ENCODE measurements at regions not wholly inside any gene's neighbourhood (a gene's known extent, or its start where the extent isn't known, plus 50 kb on each side); places are given as distances from the start of the nearest gene placed in this dataset.
"Not testable (repeated sequence)": the region's sequence is repeated elsewhere in the genome, so short reads cannot be mapped to it uniquely, and the experiment has no call there.

DNA sequence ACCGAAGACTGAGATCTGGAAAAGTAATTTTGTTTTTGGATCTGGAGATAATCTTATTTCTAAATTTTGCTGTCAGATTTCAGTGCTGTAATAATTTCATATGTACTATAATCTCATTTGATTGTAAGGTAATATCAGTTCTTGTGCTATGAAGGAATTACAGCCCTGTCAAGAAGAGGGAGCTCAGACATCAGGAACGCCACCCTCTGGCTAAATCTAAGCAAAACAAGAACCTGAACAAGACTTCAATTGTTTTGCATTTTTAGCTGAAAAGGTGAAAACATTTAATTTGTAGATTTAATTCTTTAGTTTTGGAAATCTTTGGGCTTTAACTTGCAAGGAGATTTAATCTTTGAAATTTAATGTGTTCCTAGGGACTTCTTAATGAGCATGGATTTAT is 525.4 kb upstream of the HS3ST1 start:
- no peak overlapping the region for H3K27ac ChIP-seq (ENCODE audit: low read length)
- TF ChIP-seq EZH2phosphoT487 (IDR thresholded peaks at IDR 0.05; ENCODE audit: low read depth): no peak
- TF ChIP-seq, protein P1, sequence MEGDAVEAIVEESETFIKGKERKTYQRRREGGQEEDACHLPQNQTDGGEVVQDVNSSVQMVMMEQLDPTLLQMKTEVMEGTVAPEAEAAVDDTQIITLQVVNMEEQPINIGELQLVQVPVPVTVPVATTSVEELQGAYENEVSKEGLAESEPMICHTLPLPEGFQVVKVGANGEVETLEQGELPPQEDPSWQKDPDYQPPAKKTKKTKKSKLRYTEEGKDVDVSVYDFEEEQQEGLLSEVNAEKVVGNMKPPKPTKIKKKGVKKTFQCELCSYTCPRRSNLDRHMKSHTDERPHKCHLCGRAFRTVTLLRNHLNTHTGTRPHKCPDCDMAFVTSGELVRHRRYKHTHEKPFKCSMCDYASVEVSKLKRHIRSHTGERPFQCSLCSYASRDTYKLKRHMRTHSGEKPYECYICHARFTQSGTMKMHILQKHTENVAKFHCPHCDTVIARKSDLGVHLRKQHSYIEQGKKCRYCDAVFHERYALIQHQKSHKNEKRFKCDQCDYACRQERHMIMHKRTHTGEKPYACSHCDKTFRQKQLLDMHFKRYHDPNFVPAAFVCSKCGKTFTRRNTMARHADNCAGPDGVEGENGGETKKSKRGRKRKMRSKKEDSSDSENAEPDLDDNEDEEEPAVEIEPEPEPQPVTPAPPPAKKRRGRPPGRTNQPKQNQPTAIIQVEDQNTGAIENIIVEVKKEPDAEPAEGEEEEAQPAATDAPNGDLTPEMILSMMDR (IDR thresholded peaks at IDR 0.05; ENCODE audit: low read depth, low read length): peak; percentile 70
- H3K9me3 ChIP-seq (ENCODE audit: insufficient read depth, low read length): no peaks in the 10 kb centered on the region

DNA sequence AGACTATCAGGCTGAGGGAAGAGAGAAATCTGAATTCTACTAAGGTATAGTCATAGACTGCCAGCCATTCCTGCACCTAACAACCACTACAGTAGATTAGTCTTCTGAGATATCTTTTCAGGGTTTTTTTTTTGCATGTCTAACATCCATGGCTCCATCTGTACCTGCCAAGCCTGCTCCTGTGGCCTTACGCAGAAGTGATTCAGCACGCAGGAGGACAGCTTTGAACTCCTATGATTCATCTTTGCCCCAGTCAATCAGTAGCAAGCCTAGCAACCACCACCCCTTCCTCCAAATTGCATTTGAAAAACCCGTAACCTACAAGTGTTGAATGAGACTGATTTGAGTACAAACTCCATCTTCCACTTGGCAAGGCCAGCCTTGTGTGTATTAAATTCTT is 520.7 kb upstream of the HS3ST1 start:
- Histone ChIP-seq H3K4me2 (ENCODE audit: low read length) (no peak overlapping the region), H2AFZ (ENCODE audit: low read depth, low read length) (no peak overlapping the region), H3K27ac (ENCODE audit: low read length) (no peak overlapping the region), H4K20me1 (ENCODE audit: insufficient read depth, low read length) (no peaks in the 10 kb centered on the region), H3K79me2 (ENCODE audit: low read length) (no peaks in the 10 kb centered on the region), H3K27me3 (ENCODE audit: low read depth, low read length) (no peaks in the 10 kb centered on the region), H3K4me1 (ENCODE audit: low read length) (no peaks in the 10 kb centered on the region), H3K9me3 (ENCODE audit: insufficient read depth, low read length) (no peaks in the 10 kb centered on the region), H3K4me3 (ENCODE audit: low read length) (no peak overlapping the region), H3K9ac (ENCODE audit: low read length) (no peak overlapping the region), H3K36me3 (replicated peaks; ENCODE audit: low read depth, low read length) (no peaks in the 10 kb centered on the region)
- no peak for TF ChIP-seq EZH2phosphoT487 (IDR thresholded peaks at IDR 0.05; ENCODE audit: low read depth)
- TF ChIP-seq, protein P1 (IDR thresholded peaks at IDR 0.05; ENCODE audit: low read depth, low read length): no peak

More for the DNA sequence above, 525.4 kb upstream of the HS3ST1 start:
- H3K4me3 ChIP-seq (ENCODE audit: low read length): no peak overlapping the region
- H3K9ac ChIP-seq (ENCODE audit: low read length): no peak overlapping the region
- no peaks in the 10 kb centered on the region for H3K36me3 ChIP-seq (replicated peaks; ENCODE audit: low read depth, low read length)
- no peak overlapping the region for H2AFZ ChIP-seq (ENCODE audit: low read depth, low read length)
- H4K20me1 ChIP-seq (ENCODE audit: insufficient read depth, low read length): no peaks in the 10 kb centered on the region
- H3K4me2 ChIP-seq (ENCODE audit: low read length): no peak overlapping the region
- no peaks in the 10 kb centered on the region for H3K27me3 ChIP-seq (ENCODE audit: low read depth, low read length)
- no peaks in the 10 kb centered on the region for H3K4me1 ChIP-seq (ENCODE audit: low read length)
- H3K79me2 ChIP-seq (ENCODE audit: low read length): no peaks in the 10 kb centered on the region

DNA sequence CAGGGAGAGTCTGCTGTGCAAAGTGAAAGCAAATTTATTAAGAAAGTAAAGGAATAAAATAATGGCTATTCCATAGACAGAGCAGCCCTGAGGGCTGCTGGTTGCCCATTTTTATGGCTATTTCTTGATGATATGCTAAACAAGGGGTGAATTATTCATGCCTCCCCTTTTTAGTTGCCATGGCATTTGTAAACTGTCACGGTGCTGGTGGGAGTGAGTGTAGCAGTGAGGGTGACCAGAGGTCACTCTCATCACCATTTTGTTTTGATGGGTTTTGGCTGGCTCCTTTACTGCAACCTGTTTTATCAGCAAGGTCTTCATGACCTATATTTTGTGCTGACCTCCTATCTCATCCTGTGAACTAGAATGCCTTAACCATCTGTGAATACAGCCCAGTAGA is 518.9 kb upstream of the HS3ST1 start:
- H3K27me3 ChIP-seq (ENCODE audit: low read depth, low read length); H3K4me2 ChIP-seq (ENCODE audit: low read length); H3K36me3 ChIP-seq (replicated peaks; ENCODE audit: low read depth, low read length); H3K79me2 ChIP-seq (ENCODE audit: low read length); H3K4me1 ChIP-seq (ENCODE audit: low read length); H2AFZ ChIP-seq (ENCODE audit: low read depth, low read length); H3K9ac ChIP-seq (ENCODE audit: low read length); H3K4me3 ChIP-seq (ENCODE audit: low read length); H3K27ac ChIP-seq (ENCODE audit: low read length); H3K9me3 ChIP-seq (ENCODE audit: insufficient read depth, low read length); H4K20me1 ChIP-seq (ENCODE audit: insufficient read depth, low read length): not testable (repeated sequence)

DNA sequence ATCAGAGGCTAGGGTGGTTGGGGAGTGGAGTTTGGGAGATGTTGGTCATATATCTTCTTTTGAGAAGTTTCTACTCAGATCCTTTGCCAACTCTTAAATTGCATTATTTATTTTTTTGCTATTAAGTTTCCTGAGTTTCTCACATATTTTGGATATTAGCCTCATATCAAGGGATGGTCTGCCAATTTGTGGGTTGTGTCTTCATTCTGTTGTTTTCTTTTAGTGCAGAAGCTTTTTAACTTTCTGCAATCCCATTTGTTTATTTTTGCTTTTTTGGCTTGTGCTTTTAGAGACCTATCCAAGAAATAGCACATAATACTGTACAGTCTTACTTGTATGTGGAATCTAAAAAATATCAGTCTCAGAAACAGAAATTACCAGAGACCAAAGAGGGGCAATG is 509.2 kb upstream of the HS3ST1 start:
- peaks cover 2% of the 10 kb centered on the region; the same call in 1 of the 2 replicates for H3K9me3 ChIP-seq (ENCODE audit: insufficient read depth, low read length)
- H3K27me3 ChIP-seq (ENCODE audit: low read depth, low read length): no peaks in the 10 kb centered on the region
- no peaks in the 10 kb centered on the region for H3K4me1 ChIP-seq (ENCODE audit: low read length)
- H4K20me1 ChIP-seq (ENCODE audit: insufficient read depth, low read length): no peaks in the 10 kb centered on the region
- no peak overlapping the region for H3K27ac ChIP-seq (ENCODE audit: low read length)
- no peak overlapping the region for H3K4me2 ChIP-seq (ENCODE audit: low read length)
- H3K79me2 ChIP-seq (ENCODE audit: low read length): no peaks in the 10 kb centered on the region
- TF ChIP-seq, protein P1 (IDR thresholded peaks at IDR 0.05; ENCODE audit: low read depth, low read length): no peak
- H3K36me3 ChIP-seq (replicated peaks; ENCODE audit: low read depth, low read length): no peaks in the 10 kb centered on the region
- H2AFZ ChIP-seq (ENCODE audit: low read depth, low read length): no peak overlapping the region
- no peak overlapping the region for H3K4me3 ChIP-seq (ENCODE audit: low read length)
- no peak overlapping the region for H3K9ac ChIP-seq (ENCODE audit: low read length)

DNA sequence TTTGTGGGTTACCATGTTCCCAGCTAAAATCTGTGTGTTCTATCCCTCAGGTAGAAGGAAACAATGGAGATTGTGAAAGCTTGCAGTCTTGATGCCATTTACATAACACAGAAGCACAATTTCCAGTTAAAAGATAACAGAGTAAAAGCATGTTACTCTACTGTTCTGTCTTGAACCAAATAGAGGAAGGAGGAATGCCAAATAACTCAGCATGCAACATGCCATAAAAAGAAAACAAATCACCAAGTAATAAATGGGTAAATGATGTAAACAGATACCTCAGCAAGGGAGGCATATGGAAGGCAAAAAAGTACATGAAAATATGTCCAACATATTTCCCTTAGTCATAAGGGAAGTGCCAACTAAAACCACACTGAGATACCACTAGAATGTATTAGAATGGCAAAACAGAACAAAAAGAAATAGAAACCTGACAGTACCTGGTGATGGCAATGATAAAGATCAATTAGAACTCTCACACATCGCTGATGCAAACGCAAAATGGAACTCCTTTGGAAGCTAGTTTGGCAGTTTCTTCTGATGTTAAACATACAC is 502.6 kb upstream of the HS3ST1 start:
- no peak overlapping the region for H3K9ac ChIP-seq (ENCODE audit: low read length)
- peaks cover 19% of the 10 kb centered on the region for H3K4me1 ChIP-seq (ENCODE audit: low read length)
- peaks cover 2% of the 10 kb centered on the region; the same call in 1 of the 2 replicates for H3K9me3 ChIP-seq (ENCODE audit: insufficient read depth, low read length)
- H4K20me1 ChIP-seq (ENCODE audit: insufficient read depth, low read length): no peaks in the 10 kb centered on the region
- H2AFZ ChIP-seq (ENCODE audit: low read depth, low read length): no peak overlapping the region
- H3K27ac ChIP-seq (ENCODE audit: low read length): no peak overlapping the region
- H3K79me2 ChIP-seq (ENCODE audit: low read length): no peaks in the 10 kb centered on the region
- no peak overlapping the region for H3K4me2 ChIP-seq (ENCODE audit: low read length)
- H3K36me3 ChIP-seq (replicated peaks; ENCODE audit: low read depth, low read length): no peaks in the 10 kb centered on the region
- no peak overlapping the region for H3K4me3 ChIP-seq (ENCODE audit: low read length)
- TF ChIP-seq, protein P1 (IDR thresholded peaks at IDR 0.05; ENCODE audit: low read depth, low read length): no peak
- no peak for TF ChIP-seq EZH2phosphoT487 (IDR thresholded peaks at IDR 0.05; ENCODE audit: low read depth)
- H3K27me3 ChIP-seq (ENCODE audit: low read depth, low read length): no peaks in the 10 kb centered on the region
